HEK293T (cell line): ENCODE measurements at regions not wholly inside any gene's neighbourhood (a gene's known extent, or its start where the extent isn't known, plus 50 kb on each side); places are given as distances from the start of the nearest gene placed in this dataset.
"Not testable (repeated sequence)": the region's sequence is repeated elsewhere in the genome, so short reads cannot be mapped to it uniquely, and the experiment has no call there.

Experiments used
- CTBP1 ChIP-seq: fragments of 450-650 bp; IDR thresholded peaks from 2 replicates; pipeline ENCODE4 v1.6.1; 2016; ENCODE audit warnings: borderline replicate concordance
- ELF4 ChIP-seq: fragments of 450-650 bp; IDR thresholded peaks from 2 replicates; pipeline ENCODE4 v1.6.1; 2017; ENCODE audit warnings: antibody characterized with exemption
- FOXA1 ChIP-seq: fragments of 450-650 bp; IDR thresholded peaks from 2 replicates; pipeline ENCODE4 v1.6.1; 2016; ENCODE audit warnings: mild to moderate bottlenecking
- FOXK2 ChIP-seq: fragments of 450-650 bp; IDR thresholded peaks from 2 replicates; pipeline ENCODE4 v1.6.1; 2016; ENCODE audit warnings: mild to moderate bottlenecking
- FOXM1 ChIP-seq: fragments of 450-650 bp; IDR thresholded peaks from 2 replicates; pipeline ENCODE4 v1.6.1; 2017; ENCODE audit warnings: mild to moderate bottlenecking, borderline replicate concordance
- HDGF ChIP-seq: fragments of 450-650 bp; IDR thresholded peaks from 2 replicates; pipeline ENCODE4 v1.6.1; 2017; ENCODE audit warnings: antibody characterized with exemption, borderline replicate concordance
- L3MBTL2 ChIP-seq: fragments of 450-650 bp; conservative IDR thresholded peaks from 2 replicates; pipeline ENCODE4 v1.6.1; 2016; ENCODE audit warnings: mild to moderate bottlenecking
- LEF1 ChIP-seq: fragments of 450-650 bp; IDR thresholded peaks from 2 replicates; pipeline ENCODE4 v1.6.1; 2017; ENCODE audit warnings: mild to moderate bottlenecking, borderline replicate concordance
- NFRKB ChIP-seq: fragments of 450-650 bp; IDR thresholded peaks from 2 replicates; pipeline ENCODE4 v1.6.1; 2016; ENCODE audit warnings: mild to moderate bottlenecking, moderate library complexity
- PKNOX1 ChIP-seq: fragments of 450-650 bp; IDR thresholded peaks from 2 replicates; pipeline ENCODE4 v1.6.1; 2016
- SP1 ChIP-seq: fragments of 450-650 bp; IDR thresholded peaks from 2 replicates; pipeline ENCODE4 v1.6.1; 2017
- SUZ12 ChIP-seq: fragments of 450-650 bp; IDR thresholded peaks from 2 replicates; pipeline ENCODE4 v1.6.1; 2016; ENCODE audit warnings: mild to moderate bottlenecking
- TARDBP ChIP-seq: fragments of 450-650 bp; IDR thresholded peaks from 2 replicates; pipeline ENCODE4 v1.6.1; 2016
- ZNF384 ChIP-seq: fragments of 450-650 bp; IDR thresholded peaks from 2 replicates; pipeline ENCODE4 v1.6.1; 2016

GRCh38 chr4:9696561-9696960 is 84.9 kb upstream of the DRD5 start:
- TF ChIP-seq HDGF, TARDBP, SP1, CTBP1, FOXM1, L3MBTL2, ZNF384, FOXA1, PKNOX1, FOXK2, NFRKB, SUZ12, ELF4, LEF1: not testable (repeated sequence)
